GM12878 (cell line): ENCODE measurements at regions not wholly inside any gene's neighbourhood (a gene's known extent, or its start where the extent isn't known, plus 50 kb on each side); places are given as distances from the start of the nearest gene placed in this dataset.

ENCODE experiments used
- ATAC-seq: fragments of 200-7000 bp; cut with Tn5 transposase; 3 replicates; pipeline ENCODE4 v1.9.1; 2020; ENCODE audit warnings: mild to moderate bottlenecking, moderate library complexity
- BruUV-seq: library from RNA; stranded (reverse); fragments of 400-500 nt; replicated peaks from 2 replicates; lab custom pipeline; 2021; lab: Mats Ljungman, UMichigan
- CTCF ChIA-PET: fragments of 300-600 bp; sonication (Branson Sonifier 250); formaldehyde crosslinking; extraction: SDS; loops from one replicate; lab custom pipeline; 2021; ENCODE audit warnings: inconsistent platforms; lab: Yijun Ruan, JAX
- POLR2A ChIA-PET: fragments of 350-600 bp; formaldehyde crosslinking; extraction: SDS; loops from one replicate; lab custom pipeline; 2021; ENCODE audit warnings: inconsistent platforms; lab: Charles Lee
- RAD21 ChIA-PET: fragments of 300-600 bp; sonication (Branson Sonifier 250); formaldehyde crosslinking; loops from one replicate; lab custom pipeline; 2023; ENCODE audit warnings: antibody characterized with exemption; ENCODE audit not compliant: unreplicated experiment; lab: Charles Lee
- SMC1A ChIA-PET: fragments of 300-600 bp; sonication (Branson Sonifier 250); formaldehyde crosslinking; loops from one replicate; lab custom pipeline; 2023; ENCODE audit not compliant: unreplicated experiment, uncharacterized antibody; lab: Charles Lee
- DNase-seq: peaks from one replicate; pipeline ENCODE4 v3.0.0-alpha.2; 2011; ENCODE audit warnings: low read depth, low spot score
- FAIRE-seq: peaks from 3 replicates; lab custom pipeline; 2011; peaks lifted over from hg19 to GRCh38; lab: Jason Lieb, UNC
- H2AFZ ChIP-seq: 2 replicates; pipeline ENCODE4 v1.6.0; 2011; ENCODE audit warnings: low read depth, low read length, control low read depth; ENCODE audit not compliant: control insufficient read depth
- H3K27ac ChIP-seq: 2 replicates; pipeline ENCODE4 v1.5.1; 2011; ENCODE audit warnings: control low read depth; ENCODE audit not compliant: control insufficient read depth, insufficient read depth
- H3K27me3 ChIP-seq, 2 experiments: replicated peaks in 1 of 2; 2 replicates each; pipeline versions ENCODE4 v1.6.0 to v1.6.1; 2011; ENCODE audit warnings: low read length in 1 of 2; ENCODE audit not compliant: control insufficient read depth in 2 of 2, insufficient read depth in 2 of 2
- H3K36me3 ChIP-seq, 2 experiments: 2 replicates each; pipeline ENCODE4 v1.5.1; 2011; ENCODE audit warnings: low read length in 1 of 2; ENCODE audit not compliant: control insufficient read depth in 2 of 2, insufficient read depth in 2 of 2
- H3K4me1 ChIP-seq: 2 replicates; pipeline ENCODE4 v1.6.1; 2011; ENCODE audit warnings: mild to moderate bottlenecking, low read length, moderate library complexity, mixed read lengths; ENCODE audit not compliant: control insufficient read depth, insufficient read depth
- H3K4me2 ChIP-seq: 2 replicates; pipeline ENCODE4 v1.6.0; 2011; ENCODE audit warnings: control low read depth; ENCODE audit not compliant: control insufficient read depth, insufficient read depth
- H3K4me3 ChIP-seq: fragments of 200-600 bp; sonication (generic); 2 replicates; pipeline ENCODE4 v1.5.1; 2016
- H3K79me2 ChIP-seq: 2 replicates; pipeline ENCODE4 v1.6.0; 2011; ENCODE audit warnings: low read length; ENCODE audit not compliant: control insufficient read depth, insufficient read depth
- H3K9ac ChIP-seq: 2 replicates; pipeline ENCODE4 v1.8.0; 2011; ENCODE audit warnings: low read length, control low read depth, mixed read lengths; ENCODE audit not compliant: control insufficient read depth, insufficient read depth
- H3K9me3 ChIP-seq: replicated peaks from 3 replicates; pipeline ENCODE4 v1.5.1; 2011; ENCODE audit warnings: mild to moderate bottlenecking, low read length; ENCODE audit not compliant: control insufficient read depth, insufficient read depth
- H4K20me1 ChIP-seq: 2 replicates; pipeline ENCODE4 v1.6.0; 2011; ENCODE audit not compliant: control insufficient read depth, insufficient read depth
- CBFB ChIP-seq: IDR thresholded peaks from 2 replicates; pipeline ENCODE4 v1.6.1; 2016; ENCODE audit warnings: antibody characterized with exemption, low read depth
- CHD2 ChIP-seq: IDR thresholded peaks from 2 replicates; pipeline ENCODE4 v1.6.1; 2011; ENCODE audit warnings: low read depth, low read length, improper control_type of control experiment, borderline replicate concordance
- EP300 ChIP-seq, 2 experiments: fragments of 150-350 bp in 1 of 2; IDR thresholded peaks; 2 replicates each; pipeline ENCODE4 v1.6.1; 2011 to 2012; ENCODE audit warnings: low read depth in 2 of 2, low read length in 2 of 2, borderline replicate concordance in 1 of 2, improper control_type of control experiment in 1 of 2, inconsistent platforms in 1 of 2; ENCODE audit not compliant: control insufficient read depth in 1 of 2
- HDGF ChIP-seq: fragments of 450-650 bp; IDR thresholded peaks from 2 replicates; pipeline ENCODE4 v1.6.1; 2016; ENCODE audit warnings: antibody characterized with exemption
- IRF5 ChIP-seq: fragments of 450-650 bp; IDR thresholded peaks from 2 replicates; pipeline ENCODE4 v1.6.1; 2017; ENCODE audit warnings: borderline replicate concordance
- RB1 ChIP-seq: fragments of 450-650 bp; formaldehyde crosslinking; IDR thresholded peaks from 2 replicates; pipeline ENCODE4 v1.6.1; 2017; ENCODE audit warnings: mild to moderate bottlenecking, borderline replicate concordance
- RELB ChIP-seq: fragments of 450-650 bp; IDR thresholded peaks from 2 replicates; pipeline ENCODE4 v1.6.1; 2017; ENCODE audit warnings: low read depth, mild to moderate bottlenecking, moderate library complexity
- SIN3A ChIP-seq: IDR thresholded peaks from 2 replicates; pipeline ENCODE4 v1.6.1; 2012; ENCODE audit warnings: low read depth, low read length, improper control_type of control experiment
- SMAD5 ChIP-seq: IDR thresholded peaks from 2 replicates; pipeline ENCODE4 v1.6.1; 2016; ENCODE audit warnings: antibody characterized with exemption, low read depth
- SPI1 ChIP-seq: IDR thresholded peaks from 2 replicates; pipeline ENCODE4 v1.6.1; 2011; ENCODE audit warnings: low read depth, mild to moderate bottlenecking, low read length, moderate library complexity, borderline replicate concordance; ENCODE audit not compliant: insufficient read depth
- STAT1 ChIP-seq: fragments of 450-650 bp; conservative IDR thresholded peaks from 2 replicates; pipeline ENCODE4 v1.6.1; 2014; ENCODE audit warnings: antibody characterized with exemption, mild to moderate bottlenecking
- TCF12 ChIP-seq: IDR thresholded peaks from 2 replicates; pipeline ENCODE4 v1.6.1; 2011; ENCODE audit warnings: low read depth, mild to moderate bottlenecking, low read length
- WGBS: methylation state at CpG from one replicate; pipeline ENCODE4 v1.1.6; 2016; ENCODE audit warnings: low lambda C conversion rate; ENCODE audit not compliant: insufficient replicate concordance, insufficient coverage; ENCODE audit errors: missing lambda C conversion rate; 5-methylcytosine and 5-hydroxymethylcytosine counted together
- in situ Hi-C: fragments of 300-500 bp; cut with MboI; formaldehyde crosslinking; loops from 9 replicates; pipeline ENCODE4 v1.14.3; 2018; ENCODE audit warnings: mixed read lengths
- intact Hi-C: fragments of 100-400 bp; cut with micrococcal nuclease; formaldehyde crosslinking; loops from one replicate; pipeline ENCODE4 v1.14.2; 2022; ENCODE audit not compliant: unreplicated experiment

- H3K4me2 ChIP-seq: no peak overlapping the region
- ChIA-PET POLR2A (no interaction called here), RAD21 (no interaction called here), SMC1A (no interaction called here), CTCF (interaction anchor here (0.6 kb wide), 1 partner anchor 490 kb away, joined by 3 read pairs; no protein-coding TSS in a partner anchor)
- BruUV-seq: no TSS peak
- DNase-seq (no peak), ATAC-seq (no peak), FAIRE-seq (no peak)
- intact Hi-C loops: no loop called here
- no peak overlapping the region for H3K4me3 ChIP-seq
- no peaks in the 10 kb centered on the region for H3K4me1 ChIP-seq
- H3K9ac ChIP-seq: no peak overlapping the region
- 10% methylated on average over 10 of the region's 10 CpGs for WGBS
- H2AFZ ChIP-seq: no peak overlapping the region
- no peak for TF ChIP-seq RELB
- no peak for TF ChIP-seq RB1
- TF ChIP-seq STAT1: no peak
- no peak for TF ChIP-seq CHD2
- TF ChIP-seq TCF12: no peak
- no peak for TF ChIP-seq IRF5
- no peak for TF ChIP-seq EP300 (IDR thresholded peaks at IDR 0.05; ENCODE audit: borderline replicate concordance in 1 of 2, control insufficient read depth in 1 of 2, low read depth in 2 of 2, low read length in 2 of 2)
- TF ChIP-seq SIN3A: no peak
- no peak for TF ChIP-seq SPI1
- TF ChIP-seq CBFB: no peak
- TF ChIP-seq SMAD5: no peak
- TF ChIP-seq HDGF: no peak
- H3K9me3 ChIP-seq: no peaks in the 10 kb centered on the region; the same call in 2 of the 3 replicates
- no peaks in the 10 kb centered on the region for H4K20me1 ChIP-seq
- no peaks in the 10 kb centered on the region for H3K27me3 ChIP-seq
- in situ Hi-C loops: no loop called here
- no peak overlapping the region for H3K27ac ChIP-seq
- H3K36me3 ChIP-seq: no peaks in the 10 kb centered on the region
- H3K79me2 ChIP-seq: no peaks in the 10 kb centered on the region
Measured at GRCh38 chr10:130500261-130501000, 364.2 kb downstream of the GLRX3 start.
